Gastroesophageal sphincter (tissue), 3 donors: ENCODE measurements at regions not wholly inside any gene's neighbourhood (a gene's known extent, or its start where the extent isn't known, plus 50 kb on each side); places are given as distances from the start of the nearest gene placed in this dataset.

ENCODE experiments used
- EP300 ChIP-seq: sonication (generic); formaldehyde crosslinking; IDR thresholded peaks from one replicate; pipeline ENCODE4 v1.6.1; 2017; ENCODE audit warnings: antibody characterized with exemption, mild to moderate bottlenecking
- POLR2AphosphoS5 ChIP-seq: sonication (generic); formaldehyde crosslinking; IDR thresholded peaks from one replicate; pipeline ENCODE4 v1.6.1; 2017; ENCODE audit warnings: antibody characterized with exemption
- TF ChIP-seq, protein P1 (sequence below), 4 experiments: fragments of 200-600 bp in 2 of 4; fragments of 450-650 bp in 2 of 4; sonication (generic) in 1 of 4; IDR thresholded peaks; one replicate each; pipeline ENCODE4 v1.5.1; 2017 to 2019; ENCODE audit warnings: antibody characterized with exemption in 4 of 4, mild to moderate bottlenecking in 2 of 4, moderate library complexity in 2 of 4

- TF ChIP-seq, protein P1, sequence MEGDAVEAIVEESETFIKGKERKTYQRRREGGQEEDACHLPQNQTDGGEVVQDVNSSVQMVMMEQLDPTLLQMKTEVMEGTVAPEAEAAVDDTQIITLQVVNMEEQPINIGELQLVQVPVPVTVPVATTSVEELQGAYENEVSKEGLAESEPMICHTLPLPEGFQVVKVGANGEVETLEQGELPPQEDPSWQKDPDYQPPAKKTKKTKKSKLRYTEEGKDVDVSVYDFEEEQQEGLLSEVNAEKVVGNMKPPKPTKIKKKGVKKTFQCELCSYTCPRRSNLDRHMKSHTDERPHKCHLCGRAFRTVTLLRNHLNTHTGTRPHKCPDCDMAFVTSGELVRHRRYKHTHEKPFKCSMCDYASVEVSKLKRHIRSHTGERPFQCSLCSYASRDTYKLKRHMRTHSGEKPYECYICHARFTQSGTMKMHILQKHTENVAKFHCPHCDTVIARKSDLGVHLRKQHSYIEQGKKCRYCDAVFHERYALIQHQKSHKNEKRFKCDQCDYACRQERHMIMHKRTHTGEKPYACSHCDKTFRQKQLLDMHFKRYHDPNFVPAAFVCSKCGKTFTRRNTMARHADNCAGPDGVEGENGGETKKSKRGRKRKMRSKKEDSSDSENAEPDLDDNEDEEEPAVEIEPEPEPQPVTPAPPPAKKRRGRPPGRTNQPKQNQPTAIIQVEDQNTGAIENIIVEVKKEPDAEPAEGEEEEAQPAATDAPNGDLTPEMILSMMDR (IDR thresholded peaks at IDR 0.05) = no peak
- no peak for TF ChIP-seq POLR2AphosphoS5
- TF ChIP-seq EP300 = no peak
Measured at GRCh38 chr21:30963502-30963901, 74.8 kb downstream of the KRTAP19-8 start.
